ENCODE measurements at regions not wholly inside any gene's neighbourhood (a gene's known extent, or its start where the extent isn't known, plus 50 kb on each side); places are given as distances from the start of the nearest gene placed in this dataset.
"Not testable (repeated sequence)": the region's sequence is repeated elsewhere in the genome, so short reads cannot be mapped to it uniquely, and the experiment has no call there.

DNA sequence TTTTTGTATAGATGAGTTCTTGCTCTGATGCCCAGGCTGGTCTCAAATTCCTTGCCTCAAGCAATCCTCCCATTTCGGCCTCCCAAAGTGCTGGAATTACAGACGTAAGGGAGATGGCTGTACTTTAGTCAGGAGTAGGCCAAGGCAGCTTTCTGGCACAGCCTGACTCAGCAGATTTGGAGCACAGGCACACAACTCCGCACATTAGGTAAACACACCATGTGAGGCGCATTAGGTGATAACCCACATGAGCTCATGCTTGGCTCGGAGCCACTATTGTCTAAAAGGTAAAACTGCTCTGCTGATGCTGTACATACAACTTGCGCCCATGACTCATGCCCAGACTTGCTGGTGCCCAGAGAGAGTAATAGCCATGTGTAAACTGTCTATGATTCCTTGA lies 1157.9 kb downstream of the TAF11L14 start:
- H3K27me3 ChIP-seq = no peaks in the 10 kb centered on the region
- intact Hi-C loops (cut with DNase I) = no loop called here
- no peaks in the 10 kb centered on the region for H3K4me1 ChIP-seq
- ATAC-seq (peak; percentile 98), DNase-seq (peak; percentile 74 to 88 (median 81))
- no peaks in the 10 kb centered on the region for H3K36me3 ChIP-seq (replicated peaks in 1 of 2; ENCODE audit: insufficient read depth in 1 of 2, low read depth in 2 of 2)
- peak overlapping the region in 1 of 4 donors; percentile 33 for H3K27ac ChIP-seq
- H3K4me3 ChIP-seq = no peak overlapping the region
- WGBS, 2 donors = 36 to 47% methylated on average over 6 of the region's 6 CpGs
- TF ChIP-seq POLR2A (IDR thresholded peaks at IDR 0.05) (no peak), CTCF (IDR thresholded peaks at IDR 0.05) (no peak)
- no peaks in the 10 kb centered on the region for H3K9me3 ChIP-seq

DNA sequence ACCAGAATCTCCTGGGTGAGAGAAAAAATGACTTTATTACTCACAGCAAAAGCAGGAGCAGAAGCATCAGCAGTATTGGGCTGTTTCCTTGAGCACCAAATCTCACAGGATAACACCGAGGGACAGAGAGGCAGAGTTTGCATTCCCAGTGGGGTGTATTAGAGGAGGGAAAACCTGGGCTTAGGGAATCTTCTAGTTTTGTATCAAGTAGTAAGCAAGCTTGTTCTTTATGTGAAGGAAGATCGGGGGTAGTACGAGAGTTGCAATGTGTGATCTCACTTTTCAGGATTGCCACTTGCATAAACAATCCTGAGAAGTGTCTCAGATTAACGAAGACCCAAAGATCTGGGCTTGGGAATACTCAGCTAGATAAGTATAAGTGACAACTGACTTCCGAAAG lies 1163.0 kb downstream of the TAF11L14 start:
- no peak for DNase-seq
- Histone ChIP-seq H3K27me3 (no peaks in the 10 kb centered on the region), H3K27ac (no peak overlapping the region), H3K4me3 (no peak overlapping the region), H3K4me1 (no peaks in the 10 kb centered on the region), H3K36me3 (replicated peaks in 1 of 2; ENCODE audit: insufficient read depth in 1 of 2, low read depth in 2 of 2) (no peaks in the 10 kb centered on the region), H3K9me3 (no peaks in the 10 kb centered on the region)
- intact Hi-C loops (cut with DNase I) = no loop called here
- ATAC-seq = no peak
- no peak for TF ChIP-seq CTCF (IDR thresholded peaks at IDR 0.05)
- TF ChIP-seq POLR2A (IDR thresholded peaks at IDR 0.05) = no peak
- WGBS, 2 donors = 37 to 51% methylated on average over 5 of the region's 5 CpGs

- Histone ChIP-seq H3K36me3 (replicated peaks in 1 of 2; ENCODE audit: insufficient read depth in 1 of 2, low read depth in 2 of 2) (no peaks in the 10 kb centered on the region), H3K27me3 (no peaks in the 10 kb centered on the region), H3K4me1 (no peaks in the 10 kb centered on the region), H3K4me3 (no peak overlapping the region), H3K27ac (no peak overlapping the region), H3K9me3 (no peaks in the 10 kb centered on the region)
- 47 to 50% methylated on average over 3 of the region's 3 CpGs for WGBS, 2 donors
- intact Hi-C loops (cut with DNase I) = no loop called here
- DNase-seq (no peak), ATAC-seq (no peak)
- no peak for TF ChIP-seq POLR2A (IDR thresholded peaks at IDR 0.05)
- no peak for TF ChIP-seq CTCF (IDR thresholded peaks at IDR 0.05)
Observed at GRCh38 chr5:18798058-18798457, 1163.8 kb downstream of the TAF11L14 start.

- intact Hi-C loops (cut with DNase I) = no loop called here
- Histone ChIP-seq H3K27ac (no peak overlapping the region), H3K4me3 (no peak overlapping the region), H3K36me3 (replicated peaks in 1 of 2; ENCODE audit: insufficient read depth in 1 of 2, low read depth in 2 of 2) (no peaks in the 10 kb centered on the region), H3K4me1 (no peaks in the 10 kb centered on the region), H3K27me3 (no peaks in the 10 kb centered on the region), H3K9me3 (no peaks in the 10 kb centered on the region)
- ATAC-seq (no peak), DNase-seq (no peak)
- TF ChIP-seq CTCF (IDR thresholded peaks at IDR 0.05) = no peak
- 63 to 66% methylated on average over 6 of the region's 6 CpGs for WGBS, 2 donors
Observed at GRCh38 chr5:18799482-18800128, 1165.3 kb downstream of the TAF11L14 start.

GRCh38 chr5:18800293-18801025 lies 1166.2 kb downstream of the TAF11L14 start:
- TF ChIP-seq CTCF (IDR thresholded peaks at IDR 0.05) (no peak), POLR2A (IDR thresholded peaks at IDR 0.05) (no peak)
- no peaks in the 10 kb centered on the region for H3K27me3 ChIP-seq
- DNase-seq (no peak), ATAC-seq (no peak)
- 77 to 88% methylated on average over 19 of the region's 19 CpGs for WGBS, 2 donors
- H3K36me3 ChIP-seq (replicated peaks in 1 of 2; ENCODE audit: insufficient read depth in 1 of 2, low read depth in 2 of 2) = no peaks in the 10 kb centered on the region
- no peaks in the 10 kb centered on the region for H3K9me3 ChIP-seq
- intact Hi-C loops (cut with DNase I) = no loop called here
- H3K4me3 ChIP-seq = no peak overlapping the region
- H3K4me1 ChIP-seq = no peaks in the 10 kb centered on the region
- no peak overlapping the region for H3K27ac ChIP-seq

DNA sequence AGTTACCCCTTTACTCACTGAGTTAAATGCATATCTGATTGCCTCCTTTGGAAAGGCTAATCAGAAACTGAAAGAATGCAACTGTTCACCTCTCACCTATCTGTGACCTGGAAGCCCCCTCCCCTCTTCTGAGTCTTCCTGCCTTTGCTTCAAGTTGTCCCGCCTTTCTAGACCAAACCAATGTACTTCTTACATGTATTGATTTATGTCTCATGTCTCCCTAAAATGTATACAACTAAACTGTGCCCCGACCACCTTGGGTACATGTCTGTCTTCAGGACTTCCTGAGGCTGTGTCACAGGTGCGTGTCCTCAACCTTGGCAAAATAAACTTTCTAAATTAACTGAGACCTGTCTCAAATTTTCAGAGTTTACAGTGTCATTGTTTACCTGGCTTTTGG lies 1167.2 kb downstream of the TAF11L14 start:
- ATAC-seq; H3K9me3 ChIP-seq; H3K27me3 ChIP-seq; H3K36me3 ChIP-seq (replicated peaks in 1 of 2; ENCODE audit: insufficient read depth in 1 of 2, low read depth in 2 of 2); H3K4me1 ChIP-seq; H3K4me3 ChIP-seq; H3K27ac ChIP-seq; DNase-seq; intact Hi-C loops (cut with DNase I): not testable (repeated sequence)
- 68 to 71% methylated on average over 3 of the region's 3 CpGs for WGBS, 2 donors

Measured in body of pancreas (tissue), 4 donors.